HG03460 (cell line): ENCODE measurements at regions not wholly inside any gene's neighbourhood (a gene's known extent, or its start where the extent isn't known, plus 50 kb on each side); places are given as distances from the start of the nearest gene placed in this dataset.

ENCODE experiments used
- ATAC-seq: cut with Tn5 transposase; IDR thresholded peaks from one replicate; pipeline ENCODE4 v1.9.1; 2021; ENCODE audit not compliant: unreplicated experiment

GRCh38 chr3:118550556-118550955 lies 484.1 kb downstream of the IGSF11 start:
- ATAC-seq, result no peak

GRCh38 chr3:118554148-118554838 lies 480.4 kb downstream of the IGSF11 start:
- no peak for ATAC-seq

- no peak for ATAC-seq
Observed at GRCh38 chr3:118556983-118557382, 477.7 kb downstream of the IGSF11 start.

- no peak for ATAC-seq
Observed at GRCh38 chr3:118557513-118557912, 477.1 kb downstream of the IGSF11 start.

GRCh38 chr3:118559286-118559685 lies 475.4 kb downstream of the IGSF11 start:
- ATAC-seq, result no peak

- no peak for ATAC-seq
Observed at GRCh38 chr3:118564800-118565199, 469.8 kb downstream of the IGSF11 start.

- ATAC-seq, result no peak
Observed at GRCh38 chr3:118573912-118574311, 460.7 kb downstream of the IGSF11 start.

- no peak for ATAC-seq
Observed at GRCh38 chr3:118577055-118577777, 457.4 kb downstream of the IGSF11 start.

GRCh38 chr3:118578559-118578958 lies 456.1 kb downstream of the IGSF11 start:
- ATAC-seq, result no peak

GRCh38 chr3:118587037-118587741 lies 447.5 kb downstream of the IGSF11 start:
- ATAC-seq, result no peak

- ATAC-seq, result no peak
Observed at GRCh38 chr3:118587847-118588246, 446.8 kb downstream of the IGSF11 start.

- ATAC-seq, result no peak
Observed at GRCh38 chr3:118593277-118593670, 441.4 kb downstream of the IGSF11 start.

GRCh38 chr3:118597184-118597583 lies 437.5 kb downstream of the IGSF11 start:
- no peak for ATAC-seq

- ATAC-seq, result no peak
Observed at GRCh38 chr3:118607915-118608820, 426.5 kb downstream of the IGSF11 start.

- no peak for ATAC-seq
Observed at GRCh38 chr3:118618247-118619040, 416.2 kb downstream of the IGSF11 start.

GRCh38 chr3:118626453-118626852 lies 408.2 kb downstream of the IGSF11 start:
- no peak for ATAC-seq

- ATAC-seq, result peak; percentile 97
Observed at GRCh38 chr3:118628704-118629341, 405.8 kb downstream of the IGSF11 start.

- ATAC-seq, result no peak
Observed at GRCh38 chr3:118629821-118630220, 404.8 kb downstream of the IGSF11 start.

GRCh38 chr3:118635711-118636110 lies 398.9 kb downstream of the IGSF11 start:
- ATAC-seq, result no peak

GRCh38 chr3:118636841-118637240 lies 397.8 kb downstream of the IGSF11 start:
- ATAC-seq, result no peak
